RWPE1 (cell line): ENCODE measurements at regions not wholly inside any gene's neighbourhood (a gene's known extent, or its start where the extent isn't known, plus 50 kb on each side); places are given as distances from the start of the nearest gene placed in this dataset.

Experiments used
- CTCF ChIA-PET: fragments of 350-600 bp; sonication (Branson Sonifier 250); formaldehyde crosslinking; extraction: SDS; loops from one replicate; lab custom pipeline; 2021; lab: Yijun Ruan, JAX
- POLR2A ChIA-PET: fragments of 400-600 bp; formaldehyde crosslinking; extraction: SDS; loops from one replicate; lab custom pipeline; 2020; ENCODE audit warnings: antibody characterized with exemption; ENCODE audit not compliant: low non-redundant PET; lab: Yijun Ruan, JAX
- DNase-seq: peaks from one replicate; pipeline ENCODE4 v3.0.0; 2012; ENCODE audit warnings: low spot score
- H3K27ac ChIP-seq: fragments of 450-650 bp; 2 replicates; pipeline ENCODE4 v1.5.1; 2017
- CTCF ChIP-seq: fragments of 450-650 bp; conservative IDR thresholded peaks from 2 replicates; pipeline ENCODE4 v1.5.1; 2017; ENCODE audit warnings: low read depth, mild to moderate bottlenecking

DNA sequence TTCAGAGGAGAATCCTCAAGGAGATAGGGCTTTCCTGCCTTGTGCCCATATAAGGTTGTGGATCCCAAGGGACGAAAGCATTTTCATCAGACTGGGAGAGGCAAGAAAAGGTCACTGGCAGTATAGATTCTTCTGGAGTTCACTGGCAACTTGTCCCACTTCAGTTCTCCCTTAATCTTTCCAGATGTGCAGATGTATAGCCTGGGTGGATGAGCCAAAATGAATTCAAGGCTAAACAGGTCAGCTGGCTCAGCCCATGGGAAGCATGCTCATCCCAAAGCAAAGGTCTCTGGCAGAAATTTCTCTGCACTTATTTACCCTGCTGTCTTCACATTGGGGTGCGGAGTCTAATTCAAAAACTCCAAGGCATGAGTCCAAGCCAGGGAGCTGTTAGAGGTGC, 148.9 kb upstream of the TNP1 start:
- CTCF ChIA-PET = no interaction called here

GRCh38 chr2:217006217-217006616, 146.4 kb upstream of the TNP1 start:
- H3K27ac ChIP-seq = no peak overlapping the region
- no peak for DNase-seq
- ChIA-PET POLR2A (no interaction called here), CTCF (no interaction called here)
- TF ChIP-seq CTCF = no peak

More for the DNA sequence above, 148.9 kb upstream of the TNP1 start:
- H3K27ac ChIP-seq = no peak overlapping the region
- POLR2A ChIA-PET = no interaction called here
- DNase-seq = no peak
- no peak for TF ChIP-seq CTCF

DNA sequence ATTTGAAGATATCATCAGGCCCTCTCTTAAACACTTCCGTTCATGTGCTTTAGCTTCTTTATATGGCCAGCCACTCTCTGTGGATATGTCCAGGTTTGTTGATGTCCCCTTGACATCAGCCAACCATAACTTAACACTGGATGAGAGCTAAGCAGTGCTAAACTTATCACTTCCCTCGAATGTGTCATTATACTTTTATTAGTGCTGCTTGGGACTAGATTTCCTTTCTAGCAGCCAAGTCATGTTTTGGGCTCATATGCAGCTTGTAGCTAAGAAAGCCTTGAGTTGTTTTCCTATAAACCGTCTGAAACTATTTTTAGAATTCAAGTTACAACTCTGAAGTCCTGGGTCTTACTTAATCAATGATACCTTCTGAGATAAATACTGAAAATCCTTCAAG, 144.8 kb upstream of the TNP1 start:
- no peak for TF ChIP-seq CTCF
- CTCF ChIA-PET = no interaction called here
- H3K27ac ChIP-seq = no peak overlapping the region
- POLR2A ChIA-PET = no interaction called here
- DNase-seq = no peak

DNA sequence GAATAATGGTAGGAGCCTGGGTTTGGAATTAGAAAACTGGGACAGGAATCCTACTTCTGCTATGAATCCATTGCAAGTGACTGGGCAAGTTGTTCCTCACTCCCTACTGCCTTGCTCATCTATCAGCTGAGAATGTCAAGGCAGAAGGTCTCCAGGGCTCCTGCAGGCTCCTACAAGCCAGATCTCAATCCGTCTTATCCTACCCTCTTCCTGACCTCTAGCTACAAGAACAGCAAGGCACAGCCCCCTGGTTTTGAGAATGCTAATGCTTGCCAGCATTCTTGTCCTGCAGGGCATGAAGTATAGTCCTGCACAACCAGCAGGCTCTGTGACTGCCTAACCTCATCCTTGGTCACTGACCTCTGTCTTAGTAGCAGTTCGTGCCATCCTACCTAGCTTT, 141.9 kb upstream of the TNP1 start:
- DNase-seq = no peak
- POLR2A ChIA-PET = no interaction called here
- no peak for TF ChIP-seq CTCF
- CTCF ChIA-PET = no interaction called here
- no peak overlapping the region for H3K27ac ChIP-seq

DNA sequence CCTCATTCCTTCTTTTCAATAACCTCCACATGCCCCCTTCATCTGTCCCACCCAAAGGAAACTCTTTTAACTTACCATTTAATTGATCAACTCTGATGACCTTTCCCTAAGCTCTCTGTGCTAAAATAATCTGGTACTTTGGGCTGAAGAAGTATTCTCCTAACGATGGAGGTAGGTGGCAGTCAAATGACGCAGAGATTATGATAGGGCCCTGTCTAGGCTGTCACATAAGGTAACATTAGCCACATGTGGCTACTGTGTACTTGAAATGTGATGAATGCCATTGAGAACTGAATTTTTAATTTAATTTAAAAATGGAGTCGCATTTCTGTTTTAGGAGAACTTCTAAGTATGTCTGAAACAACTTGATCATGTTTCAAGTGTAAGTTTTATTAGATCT, 140.5 kb upstream of the TNP1 start:
- TF ChIP-seq CTCF = no peak
- no peak for DNase-seq
- POLR2A ChIA-PET = no interaction called here
- H3K27ac ChIP-seq = no peak overlapping the region
- CTCF ChIA-PET = interaction anchor here (0.6 to 0.7 kb wide), 2 partner anchors 157 to 218 kb away, joined by 3 to 4 read pairs; no protein-coding TSS in a partner anchor

DNA sequence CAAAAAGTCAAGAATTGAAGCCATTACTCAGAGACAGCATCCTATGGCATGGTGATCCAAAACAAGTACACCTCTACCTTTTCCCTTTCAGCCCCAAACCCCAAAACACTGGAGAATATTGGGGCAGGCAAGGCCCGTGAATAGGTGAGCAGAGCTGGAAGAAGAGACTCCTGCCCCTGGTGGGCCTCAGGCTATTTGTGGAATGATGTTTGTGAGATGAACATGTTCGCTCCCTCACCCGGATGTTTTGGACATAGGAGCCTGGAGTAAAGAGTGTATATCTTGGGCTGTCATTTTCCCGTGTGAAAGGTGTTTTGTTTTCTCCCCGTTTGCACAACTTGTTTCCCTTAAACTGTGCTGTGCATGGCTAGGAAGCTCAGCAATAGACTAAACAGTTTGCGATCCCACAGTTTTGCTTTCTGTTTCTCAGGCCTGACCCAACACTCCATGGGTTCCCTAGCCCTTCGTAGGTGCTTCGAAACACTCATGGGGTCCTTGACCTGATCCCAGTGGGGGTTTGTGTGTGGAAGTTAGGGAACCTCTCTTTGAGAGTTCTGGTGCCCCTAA, 136.5 kb upstream of the TNP1 start:
- CTCF ChIA-PET = interaction anchor here (0.6 kb wide), 1 partner anchor 11 kb away, joined by 3 read pairs; no protein-coding TSS in a partner anchor
- TF ChIP-seq CTCF = no peak
- H3K27ac ChIP-seq = no peak overlapping the region
- DNase-seq = no peak
- POLR2A ChIA-PET = no interaction called here
